Panc1 (cell line): ENCODE measurements at regions not wholly inside any gene's neighbourhood (a gene's known extent, or its start where the extent isn't known, plus 50 kb on each side); places are given as distances from the start of the nearest gene placed in this dataset.

Experiments used
- ATAC-seq: fragments of 200-7000 bp; cut with Tn5 transposase; 2 replicates; pipeline ENCODE4 v1.9.1; 2020; ENCODE audit warnings: mild to moderate bottlenecking, moderate library complexity
- BruUV-seq: library from RNA; stranded (reverse); fragments of 400-500 nt; replicated peaks from 2 replicates; lab custom pipeline; 2021; lab: Mats Ljungman, UMichigan
- CTCF ChIA-PET: fragments of 300-600 bp; sonication (Branson Sonifier 250); formaldehyde crosslinking; loops from one replicate; lab custom pipeline; 2022; ENCODE audit warnings: antibody characterized with exemption; lab: Charles Lee
- POLR2A ChIA-PET: fragments of 300-600 bp; sonication (Branson Sonifier 250); formaldehyde crosslinking; loops from one replicate; lab custom pipeline; 2022; ENCODE audit warnings: antibody characterized with exemption; lab: Charles Lee
- DNase-seq: peaks from one replicate; pipeline ENCODE4 v3.0.0-alpha.2; 2010; ENCODE audit warnings: low read depth, low spot score
- H3K27ac ChIP-seq: 2 replicates; pipeline ENCODE4 v1.5.1; 2011; ENCODE audit warnings: mild to moderate bottlenecking, low read length, inconsistent platforms
- H3K27me3 ChIP-seq: fragments of 200-500 bp; sonication (Bioruptor generic); 2 replicates; pipeline ENCODE4 v1.6.0; 2014; ENCODE audit warnings: low read length, inconsistent platforms; ENCODE audit not compliant: control insufficient read depth, insufficient read depth
- H3K36me3 ChIP-seq: fragments of 200-500 bp; sonication (Bioruptor generic); 2 replicates; pipeline ENCODE4 v1.5.1; 2014; ENCODE audit warnings: inconsistent platforms, mild to moderate bottlenecking, low read length, moderate library complexity; ENCODE audit not compliant: control insufficient read depth, insufficient read depth
- H3K4me1 ChIP-seq: 2 replicates; pipeline ENCODE4 v1.5.1; 2011; ENCODE audit warnings: inconsistent platforms, mild to moderate bottlenecking, low read length, moderate library complexity; ENCODE audit not compliant: control insufficient read depth, insufficient read depth
- H3K4me3 ChIP-seq, 2 experiments: 2 replicates each; pipeline ENCODE4 v1.5.1; 2011 to 2012; ENCODE audit warnings: low read depth in 2 of 2, low read length in 2 of 2, mild to moderate bottlenecking in 2 of 2, inconsistent platforms in 1 of 2, moderate library complexity in 1 of 2
- H3K9me3 ChIP-seq: fragments of 200-500 bp; sonication (Bioruptor generic); 2 replicates; pipeline ENCODE4 v1.5.1; 2014; ENCODE audit warnings: low read depth, mild to moderate bottlenecking, inconsistent platforms, low read length, moderate library complexity; ENCODE audit not compliant: control insufficient read depth, insufficient read depth
- POLR2AphosphoS5 ChIP-seq: IDR thresholded peaks from 2 replicates; pipeline ENCODE4 v1.6.1; 2012; ENCODE audit warnings: mild to moderate bottlenecking, low read depth, low read length, moderate library complexity
- SIN3A ChIP-seq: IDR thresholded peaks from 2 replicates; pipeline ENCODE4 v1.6.1; 2012; ENCODE audit warnings: low read depth, mild to moderate bottlenecking, low read length, moderate library complexity, borderline replicate concordance; ENCODE audit not compliant: insufficient read depth
- TCF7L2 ChIP-seq: IDR thresholded peaks from 2 replicates; pipeline ENCODE4 v1.6.1; 2011; ENCODE audit warnings: mild to moderate bottlenecking, low read depth, low read length, inconsistent platforms
- in situ Hi-C: cut with HindIII; loops from 2 replicates; pipeline ENCODE4 v1.10.0; 2016; ENCODE audit warnings: low sequenced_read_pairs, low pct_unique_long_range_greater_than_20kb
- intact Hi-C: fragments of 100-400 bp; cut with micrococcal nuclease; formaldehyde crosslinking; loops from one replicate; pipeline ENCODE4 v1.10.0; 2022; ENCODE audit not compliant: unreplicated experiment
- TF ChIP-seq, protein P1 (sequence below), 2 experiments: IDR thresholded peaks; 2 replicates each; pipeline ENCODE4 v1.6.1; 2011 to 2012; ENCODE audit warnings: low read depth in 2 of 2, control low read depth in 1 of 2, low read length in 1 of 2, mild to moderate bottlenecking in 1 of 2, moderate library complexity in 1 of 2; ENCODE audit not compliant: insufficient read depth in 1 of 2
- TF ChIP-seq, protein P2 (sequence below): fragments of 450-650 bp; IDR thresholded peaks from 2 replicates; pipeline ENCODE4 v1.5.1; 2017; ENCODE audit warnings: mild to moderate bottlenecking

DNA sequence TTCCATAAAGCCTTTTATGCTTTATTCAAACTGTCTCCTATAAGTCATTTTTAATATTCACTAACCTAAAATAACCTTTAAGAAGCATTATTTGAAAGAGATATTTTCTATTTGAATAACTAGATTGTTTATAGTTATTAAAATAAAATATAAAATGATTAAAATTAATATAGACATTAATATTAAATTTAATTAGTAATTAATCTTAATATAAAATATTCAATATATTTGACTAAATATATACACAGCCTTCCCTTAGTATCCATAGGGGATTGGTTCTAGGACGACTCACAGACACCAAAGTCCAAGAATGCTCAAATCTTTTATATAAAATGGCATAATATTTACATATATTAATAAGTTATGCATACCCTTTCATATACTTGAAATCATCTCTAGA is 1014.1 kb downstream of the TBL1XR1 start:
- Histone ChIP-seq H3K4me1 (no peaks in the 10 kb centered on the region), H3K4me3 (no peak overlapping the region), H3K36me3 (no peaks in the 10 kb centered on the region; the same call in 1 of the 2 replicates), H3K27me3 (no peaks in the 10 kb centered on the region), H3K9me3 (peaks cover 5% of the 10 kb centered on the region; the same call in 1 of the 2 replicates), H3K27ac (no peak overlapping the region)
- TF ChIP-seq, protein P1, sequence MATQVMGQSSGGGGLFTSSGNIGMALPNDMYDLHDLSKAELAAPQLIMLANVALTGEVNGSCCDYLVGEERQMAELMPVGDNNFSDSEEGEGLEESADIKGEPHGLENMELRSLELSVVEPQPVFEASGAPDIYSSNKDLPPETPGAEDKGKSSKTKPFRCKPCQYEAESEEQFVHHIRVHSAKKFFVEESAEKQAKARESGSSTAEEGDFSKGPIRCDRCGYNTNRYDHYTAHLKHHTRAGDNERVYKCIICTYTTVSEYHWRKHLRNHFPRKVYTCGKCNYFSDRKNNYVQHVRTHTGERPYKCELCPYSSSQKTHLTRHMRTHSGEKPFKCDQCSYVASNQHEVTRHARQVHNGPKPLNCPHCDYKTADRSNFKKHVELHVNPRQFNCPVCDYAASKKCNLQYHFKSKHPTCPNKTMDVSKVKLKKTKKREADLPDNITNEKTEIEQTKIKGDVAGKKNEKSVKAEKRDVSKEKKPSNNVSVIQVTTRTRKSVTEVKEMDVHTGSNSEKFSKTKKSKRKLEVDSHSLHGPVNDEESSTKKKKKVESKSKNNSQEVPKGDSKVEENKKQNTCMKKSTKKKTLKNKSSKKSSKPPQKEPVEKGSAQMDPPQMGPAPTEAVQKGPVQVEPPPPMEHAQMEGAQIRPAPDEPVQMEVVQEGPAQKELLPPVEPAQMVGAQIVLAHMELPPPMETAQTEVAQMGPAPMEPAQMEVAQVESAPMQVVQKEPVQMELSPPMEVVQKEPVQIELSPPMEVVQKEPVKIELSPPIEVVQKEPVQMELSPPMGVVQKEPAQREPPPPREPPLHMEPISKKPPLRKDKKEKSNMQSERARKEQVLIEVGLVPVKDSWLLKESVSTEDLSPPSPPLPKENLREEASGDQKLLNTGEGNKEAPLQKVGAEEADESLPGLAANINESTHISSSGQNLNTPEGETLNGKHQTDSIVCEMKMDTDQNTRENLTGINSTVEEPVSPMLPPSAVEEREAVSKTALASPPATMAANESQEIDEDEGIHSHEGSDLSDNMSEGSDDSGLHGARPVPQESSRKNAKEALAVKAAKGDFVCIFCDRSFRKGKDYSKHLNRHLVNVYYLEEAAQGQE (IDR thresholded peaks at IDR 0.05; ENCODE audit: insufficient read depth in 1 of 2, low read depth in 2 of 2, low read length in 1 of 2): no peak
- TF ChIP-seq, protein P2, sequence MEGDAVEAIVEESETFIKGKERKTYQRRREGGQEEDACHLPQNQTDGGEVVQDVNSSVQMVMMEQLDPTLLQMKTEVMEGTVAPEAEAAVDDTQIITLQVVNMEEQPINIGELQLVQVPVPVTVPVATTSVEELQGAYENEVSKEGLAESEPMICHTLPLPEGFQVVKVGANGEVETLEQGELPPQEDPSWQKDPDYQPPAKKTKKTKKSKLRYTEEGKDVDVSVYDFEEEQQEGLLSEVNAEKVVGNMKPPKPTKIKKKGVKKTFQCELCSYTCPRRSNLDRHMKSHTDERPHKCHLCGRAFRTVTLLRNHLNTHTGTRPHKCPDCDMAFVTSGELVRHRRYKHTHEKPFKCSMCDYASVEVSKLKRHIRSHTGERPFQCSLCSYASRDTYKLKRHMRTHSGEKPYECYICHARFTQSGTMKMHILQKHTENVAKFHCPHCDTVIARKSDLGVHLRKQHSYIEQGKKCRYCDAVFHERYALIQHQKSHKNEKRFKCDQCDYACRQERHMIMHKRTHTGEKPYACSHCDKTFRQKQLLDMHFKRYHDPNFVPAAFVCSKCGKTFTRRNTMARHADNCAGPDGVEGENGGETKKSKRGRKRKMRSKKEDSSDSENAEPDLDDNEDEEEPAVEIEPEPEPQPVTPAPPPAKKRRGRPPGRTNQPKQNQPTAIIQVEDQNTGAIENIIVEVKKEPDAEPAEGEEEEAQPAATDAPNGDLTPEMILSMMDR: no peak
- TF ChIP-seq TCF7L2: no peak
- no peak for DNase-seq
- intact Hi-C loops: no loop called here
- no peak for ATAC-seq
- ChIA-PET CTCF (no interaction called here), POLR2A (interaction anchor here (0.6 kb wide), 1 partner anchor 1868 kb away, joined by 3 read pairs; no protein-coding TSS in a partner anchor)
- in situ Hi-C loops: no loop called here
- BruUV-seq: no TSS peak

DNA sequence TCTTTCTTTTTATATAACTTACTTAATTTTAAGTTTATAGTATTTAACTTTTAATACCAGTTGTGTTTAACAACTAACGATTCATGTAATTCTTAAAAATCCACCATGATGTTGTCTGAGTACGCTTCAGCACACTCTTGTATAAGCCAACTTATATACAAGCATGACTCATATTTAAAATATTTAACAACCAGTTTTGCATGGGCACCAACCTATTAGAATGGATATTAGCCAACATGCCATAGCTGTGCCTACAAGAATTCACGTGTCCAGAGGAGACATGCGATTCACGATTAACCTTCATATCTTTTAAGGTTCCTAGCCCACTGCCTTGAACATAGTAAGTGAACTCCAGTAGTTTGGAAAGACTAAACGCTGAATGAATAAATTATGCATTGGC is 1023.2 kb downstream of the TBL1XR1 start:
- no peaks in the 10 kb centered on the region for H3K4me1 ChIP-seq
- POLR2A ChIA-PET: no interaction called here
- no peak overlapping the region for H3K4me3 ChIP-seq
- TF ChIP-seq SIN3A: no peak
- intact Hi-C loops (no loop called here), in situ Hi-C loops (no loop called here)
- H3K9me3 ChIP-seq: peaks cover 5% of the 10 kb centered on the region; the same call in 1 of the 2 replicates
- H3K27ac ChIP-seq: no peak overlapping the region
- no peaks in the 10 kb centered on the region for H3K36me3 ChIP-seq
- DNase-seq (no peak), ATAC-seq (no peak)
- CTCF ChIA-PET: no interaction called here
- no peaks in the 10 kb centered on the region for H3K27me3 ChIP-seq
- no TSS peak for BruUV-seq

DNA sequence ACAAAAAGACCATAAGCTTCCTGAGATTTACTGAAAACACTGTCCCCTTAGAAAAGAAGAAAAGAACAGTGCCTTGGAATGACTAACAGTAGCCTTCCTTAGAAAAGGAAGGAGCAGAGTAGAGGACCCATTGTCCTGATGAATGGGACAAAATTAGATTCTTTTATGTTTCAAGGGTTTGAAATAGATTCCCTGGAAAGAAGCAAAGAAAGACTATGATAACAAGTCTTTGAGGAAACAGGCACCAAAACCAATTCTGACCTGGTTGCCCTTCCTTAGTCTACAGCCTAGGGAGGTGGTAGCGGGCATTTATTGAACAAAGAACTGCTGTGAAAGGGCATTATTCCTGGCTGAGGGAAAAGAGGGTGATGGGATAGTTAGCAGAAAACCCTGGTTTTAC is 1024.8 kb downstream of the TBL1XR1 start:
- in situ Hi-C loops (no loop called here), intact Hi-C loops (no loop called here)
- BruUV-seq: no TSS peak
- Histone ChIP-seq H3K36me3 (no peaks in the 10 kb centered on the region), H3K27me3 (no peaks in the 10 kb centered on the region), H3K4me3 (no peak overlapping the region), H3K4me1 (no peaks in the 10 kb centered on the region), H3K27ac (no peak overlapping the region), H3K9me3 (peaks cover 5% of the 10 kb centered on the region; the same call in 1 of the 2 replicates)
- ChIA-PET CTCF (no interaction called here), POLR2A (interaction anchor here (0.6 kb wide), 1 partner anchor 493 kb away, joined by 3 read pairs; no protein-coding TSS in a partner anchor)
- DNase-seq (no peak), ATAC-seq (no peak)
- TF ChIP-seq SIN3A (no peak), POLR2AphosphoS5 (no peak), TCF7L2 (no peak)
- TF ChIP-seq, protein P2: no peak
- TF ChIP-seq, protein P1 (IDR thresholded peaks at IDR 0.05; ENCODE audit: insufficient read depth in 1 of 2, low read depth in 2 of 2, low read length in 1 of 2): no peak
